A549 (cell line): ENCODE measurements at regions not wholly inside any gene's neighbourhood (a gene's known extent, or its start where the extent isn't known, plus 50 kb on each side); places are given as distances from the start of the nearest gene placed in this dataset.

Experiments used
- ATOH8 ChIP-seq: fragments of 250-450 bp; sonication (Bioruptor Pico); IDR thresholded peaks from 2 replicates; pipeline ENCODE4 v1.5.0; 2020; ENCODE audit warnings: low read depth, mild to moderate bottlenecking, moderate library complexity
- BHLHE40 ChIP-seq: IDR thresholded peaks from 2 replicates; pipeline ENCODE4 v1.6.1; 2012; ENCODE audit warnings: low read depth, low read length, inconsistent platforms
- CBX2 ChIP-seq: fragments of 200-600 bp; sonication (generic); IDR thresholded peaks from 2 replicates; pipeline ENCODE4 v1.6.1; 2016; ENCODE audit warnings: low read depth, mild to moderate bottlenecking, borderline replicate concordance
- CTCF ChIP-seq: fragments of >200 bp; sonication (Bioruptor Twin); formaldehyde crosslinking; IDR thresholded peaks from 3 replicates; pipeline ENCODE4 v1.5.1; 2016
- FOSL2 ChIP-seq, 2 experiments: fragments of 450-650 bp in 1 of 2; fragments of >200 bp in 1 of 2; sonication (Bioruptor Twin) in 1 of 2; formaldehyde crosslinking; IDR thresholded peaks; 2 replicates each; pipeline versions ENCODE4 v1.5.0 to v1.6.1; 2016 to 2020; ENCODE audit warnings: mild to moderate bottlenecking in 1 of 2, moderate library complexity in 1 of 2
- KDM5A ChIP-seq: fragments of 200-600 bp; sonication (generic); IDR thresholded peaks from 2 replicates; pipeline ENCODE4 v1.6.1; 2016; ENCODE audit warnings: antibody characterized with exemption, mild to moderate bottlenecking
- MAZ ChIP-seq: fragments of 150-350 bp; IDR thresholded peaks from 2 replicates; pipeline ENCODE4 v1.6.1; 2014; ENCODE audit warnings: antibody characterized with exemption, low read depth, low read length, borderline replicate concordance
- POLR2A ChIP-seq: IDR thresholded peaks from 2 replicates; pipeline ENCODE4 v1.6.1; 2012; ENCODE audit warnings: mild to moderate bottlenecking, low read length
- RAD21 ChIP-seq, 2 experiments: fragments of >200 bp in 1 of 2; sonication (Bioruptor Twin) in 1 of 2; formaldehyde crosslinking in 1 of 2; IDR thresholded peaks in 1 of 2; conservative IDR thresholded peaks in 1 of 2; 2 replicates in 1 of 2; 3 replicates in 1 of 2; pipeline ENCODE4 v1.6.1; 2012 to 2018; ENCODE audit warnings: inconsistent platforms in 1 of 2
- RARB ChIP-seq: fragments of 250-450 bp; sonication (Bioruptor Pico); IDR thresholded peaks from 2 replicates; pipeline ENCODE4 v1.8.0; 2021; ENCODE audit warnings: mild to moderate bottlenecking, moderate library complexity
- SMC3 ChIP-seq: fragments of >200 bp; sonication (Bioruptor Twin); formaldehyde crosslinking; IDR thresholded peaks from 3 replicates; pipeline ENCODE4 v1.6.1; 2018; ENCODE audit warnings: inconsistent platforms

- no peak for TF ChIP-seq POLR2A
- TF ChIP-seq CBX2: no peak
- TF ChIP-seq RAD21 (conservative IDR thresholded peaks at IDR 0.05 in 1 of 2, IDR thresholded peaks at IDR 0.05 in 1 of 2): no peak
- no peak for TF ChIP-seq MAZ
- TF ChIP-seq CTCF: no peak
- TF ChIP-seq BHLHE40: no peak
- no peak for TF ChIP-seq SMC3
- TF ChIP-seq KDM5A: no peak
- no peak for TF ChIP-seq RARB (CRISPR knock-in tag)
- TF ChIP-seq ATOH8: no peak
- no peak for TF ChIP-seq FOSL2 (IDR thresholded peaks at IDR 0.05)
- TF ChIP-seq FOSL2 (CRISPR knock-in tag; IDR thresholded peaks at IDR 0.05): no peak
These were observed 121.5 kb upstream of the NEDD9 start for GRCh38 chr6:11353921-11354389.
